HCT116 (cell line): ENCODE measurements at regions not wholly inside any gene's neighbourhood (a gene's known extent, or its start where the extent isn't known, plus 50 kb on each side); places are given as distances from the start of the nearest gene placed in this dataset.

Experiments used
- ATF3 ChIP-seq: IDR thresholded peaks from 2 replicates; pipeline ENCODE4 v1.6.1; 2012
- CTCF ChIP-seq, 3 experiments: fragments of 200-600 bp in 1 of 3; sonication (generic) in 1 of 3; IDR thresholded peaks in 2 of 3; conservative IDR thresholded peaks in 1 of 3; 2 replicates each; pipeline ENCODE4 v1.5.1; 2012 to 2017; ENCODE audit warnings: low read depth in 2 of 3, low read length in 2 of 3, antibody characterized with exemption in 1 of 3, borderline replicate concordance in 1 of 3, control low read depth in 1 of 3, mild to moderate bottlenecking in 1 of 3, mixed read lengths in 1 of 3, mixed run types in 1 of 3, moderate library complexity in 1 of 3; ENCODE audit not compliant: insufficient read depth in 1 of 3
- EZH2 ChIP-seq: fragments of 200-600 bp; sonication (generic); IDR thresholded peaks from 2 replicates; pipeline ENCODE4 v1.6.1; 2017; ENCODE audit warnings: antibody characterized with exemption, mixed run types
- EZH2phosphoT487 ChIP-seq: fragments of 200-600 bp; IDR thresholded peaks from 2 replicates; pipeline ENCODE4 v1.6.1; 2018; ENCODE audit warnings: antibody characterized with exemption, borderline replicate concordance
- POLR2A ChIP-seq: IDR thresholded peaks from 2 replicates; pipeline ENCODE4 v1.7.0; 2011; ENCODE audit warnings: borderline replicate concordance; ENCODE audit not compliant: insufficient read depth, insufficient read length; ENCODE audit errors: extremely low read depth
- POLR2AphosphoS5 ChIP-seq: IDR thresholded peaks from 2 replicates; pipeline ENCODE4 v1.6.1; 2011; ENCODE audit warnings: mild to moderate bottlenecking, low read depth, low read length, moderate library complexity
- RAD21 ChIP-seq: IDR thresholded peaks from 2 replicates; pipeline ENCODE4 v1.6.1; 2012; ENCODE audit warnings: low read depth, mild to moderate bottlenecking
- SIN3A ChIP-seq: IDR thresholded peaks from 2 replicates; pipeline ENCODE4 v1.6.1; 2012; ENCODE audit warnings: low read depth
- TF ChIP-seq, protein P1 (sequence below): IDR thresholded peaks from 2 replicates; pipeline ENCODE4 v1.6.1; 2011; ENCODE audit warnings: mild to moderate bottlenecking, low read length, moderate library complexity; ENCODE audit not compliant: insufficient replicate concordance; ENCODE audit errors: extremely low read depth

DNA sequence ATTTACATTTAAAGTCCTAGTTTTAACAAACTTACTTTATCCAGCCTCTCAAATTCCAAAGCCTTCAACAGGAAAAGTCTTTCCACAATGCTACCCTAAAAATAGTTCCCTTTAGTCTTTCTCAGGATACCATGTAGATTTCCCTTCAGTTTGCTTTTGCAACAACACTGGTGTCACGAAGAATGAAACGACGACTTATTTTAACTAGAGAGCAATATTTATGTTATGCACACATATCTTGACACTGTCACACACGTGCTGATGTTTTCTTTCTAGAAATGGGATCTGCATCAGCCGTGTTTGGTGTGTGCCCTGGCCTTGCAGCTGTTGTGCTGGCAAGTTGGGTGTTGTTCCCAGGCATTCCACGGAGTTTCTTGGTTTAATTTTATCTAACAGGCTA, 75.5 kb downstream of the SIPA1L2 start:
- no peak for TF ChIP-seq EZH2
- no peak for TF ChIP-seq CTCF (IDR thresholded peaks at IDR 0.05 in 2 of 3, conservative IDR thresholded peaks at IDR 0.05 in 1 of 3; ENCODE audit: borderline replicate concordance in 1 of 3, insufficient read depth in 1 of 3, low read depth in 2 of 3, low read length in 2 of 3)
- TF ChIP-seq RAD21, result no peak
- TF ChIP-seq POLR2AphosphoS5, result no peak
- TF ChIP-seq ATF3, result no peak
- no peak for TF ChIP-seq POLR2A
- no peak for TF ChIP-seq SIN3A
- no peak for TF ChIP-seq EZH2phosphoT487
- TF ChIP-seq, protein P1, sequence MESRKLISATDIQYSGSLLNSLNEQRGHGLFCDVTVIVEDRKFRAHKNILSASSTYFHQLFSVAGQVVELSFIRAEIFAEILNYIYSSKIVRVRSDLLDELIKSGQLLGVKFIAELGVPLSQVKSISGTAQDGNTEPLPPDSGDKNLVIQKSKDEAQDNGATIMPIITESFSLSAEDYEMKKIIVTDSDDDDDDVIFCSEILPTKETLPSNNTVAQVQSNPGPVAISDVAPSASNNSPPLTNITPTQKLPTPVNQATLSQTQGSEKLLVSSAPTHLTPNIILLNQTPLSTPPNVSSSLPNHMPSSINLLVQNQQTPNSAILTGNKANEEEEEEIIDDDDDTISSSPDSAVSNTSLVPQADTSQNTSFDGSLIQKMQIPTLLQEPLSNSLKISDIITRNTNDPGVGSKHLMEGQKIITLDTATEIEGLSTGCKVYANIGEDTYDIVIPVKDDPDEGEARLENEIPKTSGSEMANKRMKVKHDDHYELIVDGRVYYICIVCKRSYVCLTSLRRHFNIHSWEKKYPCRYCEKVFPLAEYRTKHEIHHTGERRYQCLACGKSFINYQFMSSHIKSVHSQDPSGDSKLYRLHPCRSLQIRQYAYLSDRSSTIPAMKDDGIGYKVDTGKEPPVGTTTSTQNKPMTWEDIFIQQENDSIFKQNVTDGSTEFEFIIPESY, result no peak
